K562 (cell line): ENCODE measurements at regions not wholly inside any gene's neighbourhood (a gene's known extent, or its start where the extent isn't known, plus 50 kb on each side); places are given as distances from the start of the nearest gene placed in this dataset.

Experiments used
- ATAC-seq: fragments of 200-7000 bp; cut with Tn5 transposase; 3 replicates; pipeline ENCODE4 v1.9.1; 2020; ENCODE audit warnings: moderate library complexity
- BruUV-seq: library from RNA; stranded (reverse); fragments of 400-500 nt; replicated peaks from 2 replicates; lab custom pipeline; 2021; lab: Mats Ljungman, UMichigan
- CTCF ChIA-PET: fragments of 300-600 bp; formaldehyde crosslinking; extraction: SDS; loops from one replicate; lab custom pipeline; 2021; ENCODE audit warnings: low intra/inter-chr PET ratio; lab: Yijun Ruan, JAX
- POLR2A ChIA-PET: fragments of 300-600, 350-650 bp; sonication (Branson Sonifier 250); formaldehyde crosslinking; extraction: SDS; loops from one replicate; lab custom pipeline; 2021; ENCODE audit warnings: antibody characterized with exemption, inconsistent platforms; lab: Yijun Ruan, JAX
- DNase-seq, 4 experiments: peaks; one replicate each; pipeline versions ENCODE4 v3.0.0 to v3.0.0-alpha.2; 2011 to 2018; ENCODE audit warnings: low spot score in 3 of 4, mixed read lengths in 3 of 4; ENCODE audit errors: extremely low read depth in 1 of 4
- FAIRE-seq: peaks from 2 replicates; lab custom pipeline; 2011; peaks lifted over from hg19 to GRCh38; lab: Jason Lieb, UNC
- H2AFZ ChIP-seq: 2 replicates; pipeline ENCODE4 v1.6.0; 2011; ENCODE audit warnings: low read depth, low read length, control low read depth, inconsistent platforms
- H3K27ac ChIP-seq: fragments of 200-600 bp; 3 replicates; pipeline ENCODE4 v1.8.0; 2011; ENCODE audit warnings: low read depth, mild to moderate bottlenecking, control low read depth, inconsistent platforms, low read length, moderate library complexity, mixed read lengths; ENCODE audit errors: extremely low read depth
- H3K27me3 ChIP-seq, 2 experiments: fragments of 300-600 bp in 1 of 2; 2 replicates in 1 of 2; 3 replicates in 1 of 2; pipeline versions ENCODE4 v1.6.0 to v1.8.0; 2011; ENCODE audit warnings: inconsistent platforms in 2 of 2, low read length in 2 of 2, mild to moderate bottlenecking in 1 of 2, mixed read lengths in 1 of 2, moderate library complexity in 1 of 2; ENCODE audit not compliant: control insufficient read depth in 2 of 2, insufficient read depth in 2 of 2
- H3K36me3 ChIP-seq: fragments of 300-600 bp; 3 replicates; pipeline ENCODE4 v1.8.0; 2011; ENCODE audit warnings: mild to moderate bottlenecking, low read length, inconsistent platforms; ENCODE audit not compliant: control insufficient read depth, insufficient read depth
- H3K4me1 ChIP-seq, 2 experiments: fragments of 200-600 bp in 1 of 2; replicated peaks in 1 of 2; 2 replicates in 1 of 2; 3 replicates in 1 of 2; pipeline versions ENCODE4 v1.5.1 to v1.8.0; 2011; ENCODE audit warnings: inconsistent platforms in 2 of 2, low read length in 2 of 2, mild to moderate bottlenecking in 1 of 2, mixed read lengths in 1 of 2, moderate library complexity in 1 of 2; ENCODE audit not compliant: control insufficient read depth in 2 of 2, insufficient read depth in 2 of 2
- H3K4me2 ChIP-seq: 2 replicates; pipeline ENCODE4 v1.6.1; 2011; ENCODE audit warnings: low read length, control low read depth, inconsistent platforms, mixed read lengths; ENCODE audit not compliant: insufficient read depth
- H3K4me3 ChIP-seq: fragments of 200-600 bp; sonication (generic), shearing (Covaris generic); 2 replicates; pipeline ENCODE4 v1.5.1; 2016; ENCODE audit warnings: control low read depth, inconsistent platforms
- H3K79me2 ChIP-seq: fragments of 200-600 bp; 3 replicates; pipeline ENCODE4 v1.8.0; 2011; ENCODE audit warnings: low read length, inconsistent platforms; ENCODE audit not compliant: control insufficient read depth, insufficient read depth
- H3K9ac ChIP-seq, 2 experiments: 2 replicates each; pipeline versions ENCODE4 v1.6.0 to v1.6.1; 2011; ENCODE audit warnings: low read depth in 2 of 2, low read length in 2 of 2, control low read depth in 1 of 2, inconsistent platforms in 1 of 2, mild to moderate bottlenecking in 1 of 2, mixed read lengths in 1 of 2; ENCODE audit not compliant: insufficient read depth in 1 of 2
- H3K9me1 ChIP-seq: one replicate; pipeline ENCODE4 v1.6.0; 2011; ENCODE audit warnings: inconsistent platforms, mild to moderate bottlenecking, low read length, moderate library complexity; ENCODE audit not compliant: control insufficient read depth, insufficient read depth
- H3K9me3 ChIP-seq: replicated peaks from 2 replicates; pipeline ENCODE4 v1.5.1; 2011; ENCODE audit warnings: low read depth, low read length, inconsistent platforms; ENCODE audit not compliant: control insufficient read depth, insufficient read depth
- H4K20me1 ChIP-seq: replicated peaks from 2 replicates; pipeline ENCODE4 v1.6.1; 2011; ENCODE audit warnings: low read length, inconsistent platforms, mixed read lengths; ENCODE audit not compliant: control insufficient read depth, insufficient read depth
- BRF1 ChIP-seq: IDR thresholded peaks from 3 replicates; pipeline ENCODE4 v1.6.1; 2011; ENCODE audit warnings: borderline replicate concordance, mild to moderate bottlenecking; ENCODE audit not compliant: insufficient read length; ENCODE audit errors: extremely low read depth
- GABPB2 ChIP-seq: fragments of 250-450 bp; sonication (Bioruptor Pico); conservative IDR thresholded peaks from 2 replicates; pipeline ENCODE4 v1.5.1; 2021; ENCODE audit warnings: mild to moderate bottlenecking
- NFYB ChIP-seq: IDR thresholded peaks from 2 replicates; pipeline ENCODE4 v1.6.1; 2011; ENCODE audit warnings: mild to moderate bottlenecking, moderate library complexity; ENCODE audit not compliant: insufficient read length; ENCODE audit errors: extremely low read depth
- RBM25 ChIP-seq: fragments of 200-400 bp; formaldehyde crosslinking; IDR thresholded peaks from 2 replicates; pipeline ENCODE4 v1.6.1; 2018; ENCODE audit warnings: low read length, low read depth, moderate library complexity; ENCODE audit not compliant: severe bottlenecking
- TCF7L2 ChIP-seq: fragments of 150-350 bp; IDR thresholded peaks from 2 replicates; pipeline ENCODE4 v1.6.1; 2016; ENCODE audit warnings: low read depth, mild to moderate bottlenecking, low read length, moderate library complexity
- TRIM25 ChIP-seq: fragments of 450-650 bp; IDR thresholded peaks from 2 replicates; pipeline ENCODE4 v1.7.0; 2016; ENCODE audit warnings: borderline replicate concordance
- ZNF24 ChIP-seq: fragments of 450-650 bp; IDR thresholded peaks from 2 replicates; pipeline ENCODE4 v1.6.1; 2016
- ZNF655 ChIP-seq: fragments of 250-450 bp; sonication (Bioruptor Pico); IDR thresholded peaks from 2 replicates; pipeline ENCODE4 v1.5.0; 2021
- ZNF79 ChIP-seq: fragments of 250-450 bp; sonication (Bioruptor Pico); IDR thresholded peaks from 2 replicates; pipeline ENCODE4 v1.4.0; 2020; ENCODE audit warnings: low read depth, mild to moderate bottlenecking, moderate library complexity
- WGBS: fragments of 100-300 bp; shearing (Covaris generic); methylation state at CpG from one replicate; pipeline ENCODE4 v1.1.6; 2016; ENCODE audit warnings: low coverage, mixed read lengths; ENCODE audit not compliant: insufficient coverage; ENCODE audit errors: missing lambda C conversion rate; 5-methylcytosine and 5-hydroxymethylcytosine counted together
- in situ Hi-C: fragments of 300-500 bp; cut with MboI; formaldehyde crosslinking; loops from 4 replicates; pipeline ENCODE4 v1.15.0; 2018; ENCODE audit warnings: inconsistent platforms, mixed read lengths
- intact Hi-C: fragments of 100-400 bp; cut with micrococcal nuclease; formaldehyde crosslinking; loops from 2 replicates; pipeline ENCODE4 v1.14.2; 2022
- TF ChIP-seq, protein P1 (sequence below), 2 experiments: fragments of 450-650 bp; formaldehyde crosslinking in 1 of 2; IDR thresholded peaks; 2 replicates each; pipeline versions ENCODE4 v1.4.0 to v1.6.1; 2014 to 2020; ENCODE audit warnings: mild to moderate bottlenecking in 2 of 2, borderline replicate concordance in 1 of 2, low read depth in 1 of 2

DNA sequence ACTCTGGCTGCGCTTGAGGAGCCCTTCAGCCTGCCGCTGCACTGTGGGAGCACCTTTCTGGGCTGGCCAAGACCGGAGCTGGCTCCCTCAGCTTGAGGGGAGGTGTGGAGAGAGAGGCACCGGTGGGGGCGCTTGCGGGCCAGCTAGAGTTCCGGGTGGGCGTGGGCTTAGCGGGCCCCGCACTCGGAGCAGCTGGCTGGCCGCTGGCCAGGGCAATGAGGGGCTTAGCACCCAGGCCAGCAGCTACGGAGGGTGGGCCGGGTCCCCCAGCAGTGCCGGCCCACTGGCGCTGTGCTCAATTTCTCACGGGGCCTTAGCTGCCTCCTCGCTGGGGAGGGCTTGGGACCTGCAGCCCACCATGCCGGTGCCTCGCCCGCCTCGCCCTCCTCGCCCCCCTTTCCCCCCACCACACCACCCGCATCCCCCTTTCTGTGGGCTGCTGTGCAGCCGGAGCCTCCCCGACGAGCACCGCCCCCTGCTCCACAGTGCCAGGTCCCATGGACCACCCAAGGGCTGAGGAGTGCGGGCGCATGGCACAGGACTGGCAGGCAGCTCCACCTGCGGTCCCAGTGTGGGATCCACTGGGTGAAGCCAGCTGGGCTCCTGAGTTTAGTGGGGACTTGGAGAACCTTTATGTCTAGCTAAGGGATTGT is 954.5 kb downstream of the DTWD2 start (continued):
- TF ChIP-seq TRIM25 (no peak), BRF1 (no peak), ZNF79 (CRISPR knock-in tag) (no peak), ZNF24 (no peak)

DNA sequence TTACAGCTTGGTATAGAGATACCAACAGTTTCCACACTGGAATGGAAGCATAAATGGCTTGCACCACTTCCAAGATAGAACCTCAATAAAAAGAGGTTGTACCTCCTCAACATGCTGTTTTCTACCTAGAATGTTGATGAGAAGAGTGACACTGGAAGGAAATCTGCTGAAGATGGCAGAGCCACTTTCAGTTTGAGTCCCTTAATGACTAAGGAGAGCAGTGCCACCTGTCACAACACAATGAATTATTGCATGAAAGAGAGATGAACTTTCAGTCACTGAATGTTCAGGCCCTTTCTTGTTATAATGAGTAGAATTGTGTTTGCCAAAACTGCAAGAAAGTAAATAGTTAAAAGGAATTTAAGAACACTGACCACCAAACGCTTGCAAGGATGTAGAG is 958.5 kb downstream of the DTWD2 start:
- in situ Hi-C loops (no loop called here), intact Hi-C loops (no loop called here)
- no peak overlapping the region for H3K4me3 ChIP-seq
- no peaks in the 10 kb centered on the region for H4K20me1 ChIP-seq
- ChIA-PET CTCF (no interaction called here), POLR2A (no interaction called here)
- FAIRE-seq (no peak), ATAC-seq (no peak), DNase-seq (no peak)
- no peak overlapping the region for H3K4me2 ChIP-seq
- no peaks in the 10 kb centered on the region for H3K36me3 ChIP-seq
- no peaks in the 10 kb centered on the region for H3K9me1 ChIP-seq
- H3K4me1 ChIP-seq, result no peaks in the 10 kb centered on the region
- no peak overlapping the region for H3K9ac ChIP-seq
- H2AFZ ChIP-seq, result no peak overlapping the region
- BruUV-seq, result no TSS peak
- no peak overlapping the region for H3K27ac ChIP-seq
- 0% methylated on average over 1 of the region's 1 CpG for WGBS
- no peaks in the 10 kb centered on the region for H3K27me3 ChIP-seq
- H3K79me2 ChIP-seq, result no peaks in the 10 kb centered on the region
- no peaks in the 10 kb centered on the region for H3K9me3 ChIP-seq
- TF ChIP-seq, protein P1, sequence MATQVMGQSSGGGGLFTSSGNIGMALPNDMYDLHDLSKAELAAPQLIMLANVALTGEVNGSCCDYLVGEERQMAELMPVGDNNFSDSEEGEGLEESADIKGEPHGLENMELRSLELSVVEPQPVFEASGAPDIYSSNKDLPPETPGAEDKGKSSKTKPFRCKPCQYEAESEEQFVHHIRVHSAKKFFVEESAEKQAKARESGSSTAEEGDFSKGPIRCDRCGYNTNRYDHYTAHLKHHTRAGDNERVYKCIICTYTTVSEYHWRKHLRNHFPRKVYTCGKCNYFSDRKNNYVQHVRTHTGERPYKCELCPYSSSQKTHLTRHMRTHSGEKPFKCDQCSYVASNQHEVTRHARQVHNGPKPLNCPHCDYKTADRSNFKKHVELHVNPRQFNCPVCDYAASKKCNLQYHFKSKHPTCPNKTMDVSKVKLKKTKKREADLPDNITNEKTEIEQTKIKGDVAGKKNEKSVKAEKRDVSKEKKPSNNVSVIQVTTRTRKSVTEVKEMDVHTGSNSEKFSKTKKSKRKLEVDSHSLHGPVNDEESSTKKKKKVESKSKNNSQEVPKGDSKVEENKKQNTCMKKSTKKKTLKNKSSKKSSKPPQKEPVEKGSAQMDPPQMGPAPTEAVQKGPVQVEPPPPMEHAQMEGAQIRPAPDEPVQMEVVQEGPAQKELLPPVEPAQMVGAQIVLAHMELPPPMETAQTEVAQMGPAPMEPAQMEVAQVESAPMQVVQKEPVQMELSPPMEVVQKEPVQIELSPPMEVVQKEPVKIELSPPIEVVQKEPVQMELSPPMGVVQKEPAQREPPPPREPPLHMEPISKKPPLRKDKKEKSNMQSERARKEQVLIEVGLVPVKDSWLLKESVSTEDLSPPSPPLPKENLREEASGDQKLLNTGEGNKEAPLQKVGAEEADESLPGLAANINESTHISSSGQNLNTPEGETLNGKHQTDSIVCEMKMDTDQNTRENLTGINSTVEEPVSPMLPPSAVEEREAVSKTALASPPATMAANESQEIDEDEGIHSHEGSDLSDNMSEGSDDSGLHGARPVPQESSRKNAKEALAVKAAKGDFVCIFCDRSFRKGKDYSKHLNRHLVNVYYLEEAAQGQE (IDR thresholded peaks at IDR 0.05; ENCODE audit: borderline replicate concordance), result no peak
- TF ChIP-seq, protein P1 (CRISPR knock-in tag; IDR thresholded peaks at IDR 0.05; ENCODE audit: low read depth), result no peak
- TF ChIP-seq ZNF655 (CRISPR knock-in tag) (no peak), NFYB (no peak), GABPB2 (CRISPR knock-in tag) (no peak), RBM25 (no peak), TCF7L2 (no peak)
